A673 (cell line): ENCODE measurements at regions not wholly inside any gene's neighbourhood (a gene's known extent, or its start where the extent isn't known, plus 50 kb on each side); places are given as distances from the start of the nearest gene placed in this dataset.

Source experiments
- BruUV-seq: library from RNA; stranded (reverse); fragments of 400-500 nt; replicated peaks from 2 replicates; lab custom pipeline; 2021; lab: Mats Ljungman, UMichigan
- CTCF ChIA-PET: fragments of 300-600 bp; sonication (Branson Sonifier 250); formaldehyde crosslinking; loops from one replicate; lab custom pipeline; 2022; ENCODE audit warnings: antibody characterized with exemption; lab: Charles Lee
- POLR2A ChIA-PET: fragments of 300-600 bp; sonication (Branson Sonifier 250); formaldehyde crosslinking; loops from one replicate; lab custom pipeline; 2022; ENCODE audit warnings: antibody characterized with exemption; ENCODE audit not compliant: low non-redundant PET; lab: Charles Lee
- DNase-seq: peaks from one replicate; pipeline ENCODE4 v3.0.0-alpha.2; 2015; ENCODE audit warnings: low spot score
- H3K27ac ChIP-seq: fragments of 200-600 bp; sonication (generic); 2 replicates; pipeline ENCODE4 v1.5.1; 2016; ENCODE audit warnings: mixed run types, low read depth, mild to moderate bottlenecking, mixed read lengths, antibody characterized with exemption, low read length; ENCODE audit not compliant: poor library complexity, severe bottlenecking
- H3K27me3 ChIP-seq: fragments of 200-600 bp; sonication (generic); replicated peaks from 2 replicates; pipeline ENCODE4 v1.6.1; 2017; ENCODE audit warnings: mixed run types, low read depth, mild to moderate bottlenecking, mixed read lengths, antibody characterized with exemption, low read length; ENCODE audit not compliant: insufficient read depth, poor library complexity
- H3K36me3 ChIP-seq: fragments of 200-600 bp; sonication (generic); 2 replicates; pipeline ENCODE4 v1.6.1; 2016; ENCODE audit warnings: mixed run types, mild to moderate bottlenecking, mixed read lengths, antibody characterized with exemption, low read length; ENCODE audit not compliant: insufficient read depth, poor library complexity, severe bottlenecking
- H3K4me1 ChIP-seq: fragments of 200-600 bp; sonication (generic); 2 replicates; pipeline ENCODE4 v1.6.1; 2017; ENCODE audit warnings: mixed run types, mild to moderate bottlenecking, mixed read lengths, antibody characterized with exemption, low read length; ENCODE audit not compliant: insufficient read depth, poor library complexity, severe bottlenecking
- H3K4me3 ChIP-seq: fragments of 200-600 bp; sonication (generic); 2 replicates; pipeline ENCODE4 v1.5.1; 2016; ENCODE audit warnings: low read depth, mixed run types, mild to moderate bottlenecking, mixed read lengths, low read length; ENCODE audit not compliant: poor library complexity, severe bottlenecking
- H3K9me3 ChIP-seq: fragments of 200-600 bp; sonication (generic); 2 replicates; pipeline ENCODE4 v1.6.1; 2016; ENCODE audit warnings: mixed run types, low read depth, mild to moderate bottlenecking, mixed read lengths, antibody characterized with exemption, low read length; ENCODE audit not compliant: poor library complexity, severe bottlenecking
- EZH2 ChIP-seq: fragments of 200-600 bp; sonication (generic); IDR thresholded peaks from 2 replicates; pipeline ENCODE4 v1.6.1; 2017; ENCODE audit warnings: borderline replicate concordance, low read depth, mild to moderate bottlenecking, mixed read lengths, antibody characterized with exemption, low read length; ENCODE audit not compliant: poor library complexity, severe bottlenecking
- intact Hi-C: fragments of 100-400 bp; cut with micrococcal nuclease; formaldehyde crosslinking; loops from one replicate; pipeline ENCODE4 v1.10.0; 2022; ENCODE audit not compliant: unreplicated experiment
- TF ChIP-seq, protein P1 (sequence below): fragments of 300-800, 200-600 bp; sonication (generic); conservative IDR thresholded peaks from 2 replicates; pipeline ENCODE4 v1.5.1; 2017; ENCODE audit warnings: low read depth, mild to moderate bottlenecking, antibody characterized with exemption, low read length, moderate library complexity, mixed read lengths

DNA sequence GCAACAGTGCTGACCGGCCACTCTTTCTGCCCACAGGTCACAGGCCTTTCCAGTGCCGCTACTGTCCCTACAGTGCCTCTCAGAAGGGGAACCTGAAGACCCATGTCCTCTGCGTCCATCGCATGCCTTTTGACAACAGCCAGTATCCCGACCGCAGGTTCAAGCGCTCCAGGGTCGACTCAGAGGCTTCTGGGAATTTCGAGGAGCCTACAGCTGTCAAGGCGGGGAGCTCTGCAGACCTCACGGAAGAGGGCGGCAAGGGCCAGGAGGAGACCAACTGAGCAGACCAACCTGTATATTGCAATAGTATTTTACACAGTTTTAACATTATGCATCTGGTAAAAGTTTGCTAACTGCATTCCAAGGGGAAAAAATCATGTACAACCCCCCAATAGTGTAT, 338.5 kb downstream of the ZNF536 start:
- Histone ChIP-seq H3K4me3 (no peak overlapping the region), H3K36me3 (no peaks in the 10 kb centered on the region), H3K4me1 (no peaks in the 10 kb centered on the region), H3K9me3 (no peaks in the 10 kb centered on the region), H3K27me3 (no peaks in the 10 kb centered on the region), H3K27ac (no peak overlapping the region)
- POLR2A ChIA-PET: no interaction called here
- CTCF ChIA-PET: no interaction called here
- no TSS peak for BruUV-seq
- no peak for DNase-seq
- intact Hi-C loops: no loop called here
- TF ChIP-seq, protein P1, sequence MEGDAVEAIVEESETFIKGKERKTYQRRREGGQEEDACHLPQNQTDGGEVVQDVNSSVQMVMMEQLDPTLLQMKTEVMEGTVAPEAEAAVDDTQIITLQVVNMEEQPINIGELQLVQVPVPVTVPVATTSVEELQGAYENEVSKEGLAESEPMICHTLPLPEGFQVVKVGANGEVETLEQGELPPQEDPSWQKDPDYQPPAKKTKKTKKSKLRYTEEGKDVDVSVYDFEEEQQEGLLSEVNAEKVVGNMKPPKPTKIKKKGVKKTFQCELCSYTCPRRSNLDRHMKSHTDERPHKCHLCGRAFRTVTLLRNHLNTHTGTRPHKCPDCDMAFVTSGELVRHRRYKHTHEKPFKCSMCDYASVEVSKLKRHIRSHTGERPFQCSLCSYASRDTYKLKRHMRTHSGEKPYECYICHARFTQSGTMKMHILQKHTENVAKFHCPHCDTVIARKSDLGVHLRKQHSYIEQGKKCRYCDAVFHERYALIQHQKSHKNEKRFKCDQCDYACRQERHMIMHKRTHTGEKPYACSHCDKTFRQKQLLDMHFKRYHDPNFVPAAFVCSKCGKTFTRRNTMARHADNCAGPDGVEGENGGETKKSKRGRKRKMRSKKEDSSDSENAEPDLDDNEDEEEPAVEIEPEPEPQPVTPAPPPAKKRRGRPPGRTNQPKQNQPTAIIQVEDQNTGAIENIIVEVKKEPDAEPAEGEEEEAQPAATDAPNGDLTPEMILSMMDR: no peak
- TF ChIP-seq EZH2: no peak

DNA sequence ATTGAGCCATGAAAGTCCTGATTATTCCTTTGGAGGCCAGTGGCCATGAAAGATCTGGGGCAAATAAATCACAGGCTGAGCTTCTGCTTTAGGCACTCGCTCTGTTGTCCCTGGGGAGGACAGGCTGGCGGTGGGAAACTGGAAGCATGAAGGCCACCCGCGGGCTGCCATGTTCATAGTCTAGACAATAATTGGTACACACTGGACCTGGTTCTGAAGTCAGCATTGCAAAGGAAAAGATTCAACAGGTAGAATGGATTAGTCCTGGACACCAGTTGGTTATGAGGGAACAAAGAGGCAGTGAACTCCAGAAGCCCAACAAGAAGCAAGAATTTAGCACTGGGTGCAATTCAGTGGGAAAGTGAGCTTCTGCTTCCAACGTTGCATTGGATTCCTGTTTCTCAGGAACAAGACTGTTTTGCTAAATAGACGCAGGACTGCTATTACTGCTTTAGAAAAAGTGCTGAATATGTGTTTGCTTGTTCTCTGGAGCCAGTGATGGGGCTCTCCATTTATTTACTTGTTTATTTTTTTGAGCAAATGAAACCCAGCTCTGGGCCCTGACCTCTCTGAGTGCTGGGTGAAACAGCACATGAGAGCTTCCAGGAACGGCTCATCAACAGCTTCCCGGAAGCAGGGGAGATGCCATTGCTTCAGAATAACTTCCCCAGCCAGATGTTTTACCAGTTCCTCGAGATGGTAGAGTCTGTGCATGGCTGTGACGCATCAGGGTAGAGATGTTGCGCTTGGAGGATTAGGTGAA, 336.4 kb downstream of the ZNF536 start:
- H3K27ac ChIP-seq: no peak overlapping the region
- H3K4me3 ChIP-seq: no peak overlapping the region
- H3K27me3 ChIP-seq: no peaks in the 10 kb centered on the region
- BruUV-seq: no TSS peak
- H3K36me3 ChIP-seq: no peaks in the 10 kb centered on the region
- DNase-seq: no peak
- intact Hi-C loops: no loop called here
- no peaks in the 10 kb centered on the region for H3K9me3 ChIP-seq
- H3K4me1 ChIP-seq: no peaks in the 10 kb centered on the region
- POLR2A ChIA-PET: no interaction called here
- no peak for TF ChIP-seq EZH2
- TF ChIP-seq, protein P1: no peak
- CTCF ChIA-PET: no interaction called here

DNA sequence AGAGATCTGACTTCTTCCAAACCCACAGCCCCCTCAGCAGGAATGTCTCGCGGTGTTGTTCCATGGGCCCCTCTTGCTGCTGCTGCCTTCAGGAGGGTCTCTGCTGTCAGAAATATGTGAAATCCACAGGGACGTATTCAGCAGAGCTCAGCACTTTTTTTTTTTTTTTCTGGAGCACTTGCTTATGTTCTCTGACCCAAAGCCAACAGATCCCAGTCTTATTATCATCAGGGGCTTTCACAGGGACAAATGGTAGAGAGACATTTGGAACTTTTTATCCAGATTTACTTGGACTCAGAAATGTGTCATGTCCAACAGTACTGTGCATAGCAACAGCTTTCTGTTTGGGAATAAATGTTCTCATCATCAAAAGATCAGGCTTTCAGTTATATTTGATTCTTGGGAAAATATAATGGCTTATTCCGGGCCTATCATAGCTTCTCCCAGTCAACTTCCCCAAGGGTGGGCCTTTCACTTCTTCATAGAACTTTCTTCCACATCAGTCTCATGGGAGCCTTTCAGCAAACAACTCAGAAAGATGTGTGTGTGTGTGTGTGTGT, 332.7 kb downstream of the ZNF536 start:
- no peaks in the 10 kb centered on the region for H3K27me3 ChIP-seq
- H3K4me1 ChIP-seq: no peaks in the 10 kb centered on the region
- H3K36me3 ChIP-seq: no peaks in the 10 kb centered on the region
- TF ChIP-seq, protein P1: no peak
- no peak for TF ChIP-seq EZH2
- H3K4me3 ChIP-seq: no peak overlapping the region
- H3K9me3 ChIP-seq: no peaks in the 10 kb centered on the region
- no TSS peak for BruUV-seq
- CTCF ChIA-PET: no interaction called here
- H3K27ac ChIP-seq: no peak overlapping the region
- no peak for DNase-seq
- POLR2A ChIA-PET: no interaction called here
- intact Hi-C loops: no loop called here
